Osteocyte (in vitro differentiated cells): ENCODE measurements at regions not wholly inside any gene's neighbourhood (a gene's known extent, or its start where the extent isn't known, plus 50 kb on each side); places are given as distances from the start of the nearest gene placed in this dataset.

Source experiments
- DNase-seq: peaks from one replicate; pipeline ENCODE4 v3.0.0; 2021; ENCODE audit warnings: mixed read lengths; ENCODE audit not compliant: unreplicated experiment; ENCODE audit errors: extremely low spot score
- H3K27ac Mint-ChIP-seq: one replicate; pipeline ENCODE4 v1.8.0; 2021; ENCODE audit warnings: mild to moderate bottlenecking, mixed read lengths; ENCODE audit not compliant: unreplicated experiment
- H3K27me3 Mint-ChIP-seq: one replicate; pipeline ENCODE4 v1.8.0; 2021; ENCODE audit warnings: mixed read lengths; ENCODE audit not compliant: unreplicated experiment
- H3K36me3 Mint-ChIP-seq: one replicate; pipeline ENCODE4 v1.8.0; 2021; ENCODE audit warnings: mixed read lengths; ENCODE audit not compliant: unreplicated experiment
- H3K4me1 Mint-ChIP-seq: one replicate; pipeline ENCODE4 v1.8.0; 2021; ENCODE audit warnings: mixed read lengths; ENCODE audit not compliant: unreplicated experiment
- H3K4me3 Mint-ChIP-seq: one replicate; pipeline ENCODE4 v1.8.0; 2021; ENCODE audit warnings: mild to moderate bottlenecking, moderate library complexity, mixed read lengths; ENCODE audit not compliant: unreplicated experiment
- H3K9me3 Mint-ChIP-seq: one replicate; pipeline ENCODE4 v1.8.0; 2021; ENCODE audit warnings: mixed read lengths; ENCODE audit not compliant: unreplicated experiment
- CTCF ChIP-seq: fragments of 200-600 bp; sonication (generic); IDR thresholded peaks from 2 replicates; pipeline ENCODE4 v1.5.0; 2021; ENCODE audit warnings: antibody characterized with exemption, mild to moderate bottlenecking, moderate library complexity

DNA sequence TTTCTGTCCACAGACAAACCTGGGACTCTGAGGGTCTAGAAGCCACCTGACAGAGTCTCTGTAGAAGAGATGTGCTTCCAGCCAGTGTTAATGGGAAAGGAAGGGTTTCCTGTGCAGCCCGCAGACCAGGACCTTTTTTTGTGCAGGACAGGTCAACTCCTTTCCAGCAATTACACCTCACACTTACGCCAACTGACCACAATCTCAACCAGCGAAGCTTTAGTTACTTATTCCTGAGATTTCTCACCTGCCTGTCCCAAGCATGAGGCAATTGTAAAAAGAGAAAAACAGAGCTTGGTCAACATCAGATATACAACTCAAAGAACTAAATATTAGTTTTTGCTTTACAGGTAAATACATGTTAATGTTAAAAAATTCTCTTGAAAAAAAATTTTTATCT lies 393.8 kb upstream of the ID4 start:
- Mint-ChIP-seq H3K27ac (no peak overlapping the region), H3K4me3 (no peak overlapping the region), H3K36me3 (no peaks in the 10 kb centered on the region), H3K9me3 (peaks cover 5% of the 10 kb centered on the region), H3K27me3 (no peaks in the 10 kb centered on the region), H3K4me1 (peaks cover 7% of the 10 kb centered on the region)
- TF ChIP-seq CTCF, result no peak
- DNase-seq, result no peak

- H3K4me3 Mint-ChIP-seq, result no peak overlapping the region
- no peak for TF ChIP-seq CTCF
- H3K36me3 Mint-ChIP-seq, result no peaks in the 10 kb centered on the region
- H3K9me3 Mint-ChIP-seq, result peaks cover 5% of the 10 kb centered on the region
- H3K27ac Mint-ChIP-seq, result no peak overlapping the region
- peaks cover 10% of the 10 kb centered on the region for H3K4me1 Mint-ChIP-seq
- H3K27me3 Mint-ChIP-seq, result no peaks in the 10 kb centered on the region
- DNase-seq, result no peak
Observed at GRCh38 chr6:19444041-19444440, 393.1 kb upstream of the ID4 start.

- TF ChIP-seq CTCF, result no peak
- peaks cover 5% of the 10 kb centered on the region for H3K9me3 Mint-ChIP-seq
- no peak for DNase-seq
- no peaks in the 10 kb centered on the region for H3K27me3 Mint-ChIP-seq
- H3K4me3 Mint-ChIP-seq, result no peak overlapping the region
- H3K27ac Mint-ChIP-seq, result no peak overlapping the region
- peaks cover 10% of the 10 kb centered on the region for H3K4me1 Mint-ChIP-seq
- no peaks in the 10 kb centered on the region for H3K36me3 Mint-ChIP-seq
Observed at GRCh38 chr6:19444481-19444880, 392.7 kb upstream of the ID4 start.

GRCh38 chr6:19446570-19446969 lies 390.6 kb upstream of the ID4 start:
- H3K4me3 Mint-ChIP-seq, result no peak overlapping the region
- H3K36me3 Mint-ChIP-seq, result no peaks in the 10 kb centered on the region
- H3K27me3 Mint-ChIP-seq, result no peaks in the 10 kb centered on the region
- DNase-seq, result no peak
- peaks cover 5% of the 10 kb centered on the region for H3K9me3 Mint-ChIP-seq
- TF ChIP-seq CTCF, result no peak
- H3K27ac Mint-ChIP-seq, result no peak overlapping the region
- H3K4me1 Mint-ChIP-seq, result peaks cover 10% of the 10 kb centered on the region

DNA sequence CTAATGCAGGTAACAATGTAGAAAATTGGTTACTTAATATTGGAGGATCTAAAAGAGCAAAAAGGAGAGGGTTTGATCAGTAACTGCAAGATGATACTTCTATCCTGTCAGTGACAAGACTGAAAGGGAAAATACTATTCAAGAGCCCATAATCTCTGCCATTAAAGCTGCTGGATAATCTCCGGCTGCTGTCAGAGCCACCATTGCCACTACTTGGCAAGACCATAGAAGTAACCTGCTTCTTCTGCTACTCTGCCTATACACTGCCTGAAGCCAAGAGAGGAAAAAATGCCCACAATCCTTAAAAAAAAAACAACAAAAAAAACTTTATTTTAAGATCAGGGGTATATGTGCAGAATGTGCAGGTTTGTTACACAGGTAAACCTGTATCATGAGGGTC lies 386.5 kb upstream of the ID4 start:
- Mint-ChIP-seq H3K9me3 (peaks cover 5% of the 10 kb centered on the region), H3K27ac (no peak overlapping the region), H3K4me1 (peaks cover 15% of the 10 kb centered on the region), H3K36me3 (no peaks in the 10 kb centered on the region), H3K27me3 (peaks cover 2% of the 10 kb centered on the region), H3K4me3 (no peak overlapping the region)
- no peak for TF ChIP-seq CTCF
- DNase-seq, result no peak
